Kidney epithelial cell (primary cell): ENCODE measurements at regions not wholly inside any gene's neighbourhood (a gene's known extent, or its start where the extent isn't known, plus 50 kb on each side); places are given as distances from the start of the nearest gene placed in this dataset.

Experiments used
- DNase-seq: peaks from one replicate; pipeline ENCODE4 v3.0.0-alpha.2; 2010; ENCODE audit warnings: low read depth
- H3K27me3 ChIP-seq: 2 replicates; pipeline ENCODE4 v1.6.0; 2011; ENCODE audit warnings: low read length; ENCODE audit not compliant: control insufficient read depth, insufficient read depth
- H3K36me3 ChIP-seq: 2 replicates; pipeline ENCODE4 v1.5.1; 2011; ENCODE audit warnings: low read length; ENCODE audit not compliant: control insufficient read depth, insufficient read depth
- H3K4me3 ChIP-seq: 2 replicates; pipeline ENCODE4 v1.5.1; 2011; ENCODE audit warnings: low read depth, mild to moderate bottlenecking, control low read depth, low read length
- CTCF ChIP-seq: IDR thresholded peaks from 2 replicates; pipeline ENCODE4 v1.5.1; 2011; ENCODE audit warnings: mild to moderate bottlenecking, moderate library complexity, low read length, control low read depth, inconsistent platforms; ENCODE audit not compliant: insufficient read depth, poor library complexity, severe bottlenecking

GRCh38 chr3:23067116-23067515, 136.0 kb upstream of the UBE2E2 start:
- Histone ChIP-seq H3K36me3 (no peaks in the 10 kb centered on the region), H3K4me3 (no peak overlapping the region), H3K27me3 (no peaks in the 10 kb centered on the region)
- TF ChIP-seq CTCF, result no peak
- DNase-seq, result no peak

GRCh38 chr3:23068016-23068728, 135.0 kb upstream of the UBE2E2 start:
- H3K4me3 ChIP-seq, result no peak overlapping the region
- TF ChIP-seq CTCF, result no peak
- H3K27me3 ChIP-seq, result no peaks in the 10 kb centered on the region
- no peak for DNase-seq
- no peaks in the 10 kb centered on the region for H3K36me3 ChIP-seq

GRCh38 chr3:23071296-23071695, 131.8 kb upstream of the UBE2E2 start:
- TF ChIP-seq CTCF, result no peak
- Histone ChIP-seq H3K36me3 (no peaks in the 10 kb centered on the region), H3K27me3 (no peaks in the 10 kb centered on the region), H3K4me3 (no peak overlapping the region)
- no peak for DNase-seq

- no peak for DNase-seq
- no peaks in the 10 kb centered on the region for H3K36me3 ChIP-seq
- no peaks in the 10 kb centered on the region for H3K27me3 ChIP-seq
- TF ChIP-seq CTCF, result no peak
- H3K4me3 ChIP-seq, result no peak overlapping the region
These were observed 131.4 kb upstream of the UBE2E2 start for GRCh38 chr3:23071758-23072157.

- Histone ChIP-seq H3K4me3 (no peak overlapping the region), H3K36me3 (no peaks in the 10 kb centered on the region), H3K27me3 (no peaks in the 10 kb centered on the region)
- TF ChIP-seq CTCF, result no peak
- DNase-seq, result no peak
These were observed 130.4 kb upstream of the UBE2E2 start for GRCh38 chr3:23072693-23073092.

GRCh38 chr3:23073724-23074305, 129.3 kb upstream of the UBE2E2 start:
- Histone ChIP-seq H3K36me3 (no peaks in the 10 kb centered on the region), H3K27me3 (no peaks in the 10 kb centered on the region), H3K4me3 (no peak overlapping the region)
- TF ChIP-seq CTCF, result no peak
- DNase-seq, result no peak
